Esophagus squamous epithelium (tissue), 5 donors: ENCODE measurements at regions not wholly inside any gene's neighbourhood (a gene's known extent, or its start where the extent isn't known, plus 50 kb on each side); places are given as distances from the start of the nearest gene placed in this dataset.

Experiments
- DNase-seq: peaks from one replicate; lab custom pipeline; 2025; lab: John Stamatoyannopoulos, UW
- H3K27ac ChIP-seq, 4 donors: fragments of 200-600 bp; sonication (generic); one replicate each; pipeline ENCODE4 v1.5.1; 2016 to 2019; ENCODE audit warnings: mild to moderate bottlenecking in 1 of 4
- H3K27me3 ChIP-seq, 4 donors: fragments of 200-600 bp; sonication (generic); 1 replicate in 3 of 4; 2 replicates in 1 of 4; pipeline versions ENCODE4 v1.5.1 to v1.6.0; 2017 to 2021; ENCODE audit warnings: antibody characterized with exemption in 1 of 4
- H3K36me3 ChIP-seq, 3 donors: fragments of 200-600 bp; sonication (generic); one replicate each; pipeline ENCODE4 v1.5.1; 2016 to 2019
- H3K4me1 ChIP-seq, 3 donors: fragments of 200-600 bp; sonication (generic); one replicate each; pipeline ENCODE4 v1.5.1; 2017 to 2019
- H3K4me3 ChIP-seq, 4 donors: fragments of 200-600 bp; sonication (generic); 1 replicate in 3 of 4; 2 replicates in 1 of 4; pipeline ENCODE4 v1.5.1; 2016 to 2019; ENCODE audit warnings: mild to moderate bottlenecking in 2 of 4, moderate library complexity in 1 of 4
- H3K9me3 ChIP-seq, 3 donors: fragments of 200-600 bp; sonication (generic); one replicate each; pipeline ENCODE4 v1.5.1; 2016 to 2019
- CTCF ChIP-seq, 6 experiments: fragments of 450-650 bp in 4 of 6; fragments of 200-600 bp in 2 of 6; sonication (generic) in 2 of 6; IDR thresholded peaks; one replicate each; pipeline ENCODE4 v1.5.1; 2016 to 2019; ENCODE audit warnings: antibody characterized with exemption in 6 of 6, mild to moderate bottlenecking in 4 of 6, moderate library complexity in 4 of 6
- POLR2A ChIP-seq, 4 donors: fragments of 450-650 bp; IDR thresholded peaks; one replicate each; pipeline ENCODE4 v1.6.1; 2017; ENCODE audit warnings: antibody characterized with exemption in 4 of 4, mild to moderate bottlenecking in 4 of 4, moderate library complexity in 3 of 4
- WGBS, 2 donors: methylation state at CpG; one replicate each; pipeline ENCODE4 v1.1.5; 2018; 5-methylcytosine and 5-hydroxymethylcytosine counted together
- intact Hi-C: fragments of 100-400 bp; cut with DNase I; formaldehyde crosslinking; loops from one replicate; pipeline ENCODE4 v1.15.0; 2022
- donor health status: DM: yes; HTN: yes; CAD: no.

- no peaks in the 10 kb centered on the region for H3K9me3 ChIP-seq
- H3K4me1 ChIP-seq = no peaks in the 10 kb centered on the region
- intact Hi-C loops = no loop called here
- H3K27me3 ChIP-seq = no peaks in the 10 kb centered on the region
- H3K36me3 ChIP-seq = no peaks in the 10 kb centered on the region
- no peak for DNase-seq
- no peak overlapping the region for H3K4me3 ChIP-seq
- H3K27ac ChIP-seq = no peak overlapping the region
- no peak for TF ChIP-seq POLR2A (IDR thresholded peaks at IDR 0.05)
- no peak for TF ChIP-seq CTCF (IDR thresholded peaks at IDR 0.05)
These were observed 221.6 kb downstream of the C12orf75 start for GRCh38 chr12:105552056-105552455.

DNA sequence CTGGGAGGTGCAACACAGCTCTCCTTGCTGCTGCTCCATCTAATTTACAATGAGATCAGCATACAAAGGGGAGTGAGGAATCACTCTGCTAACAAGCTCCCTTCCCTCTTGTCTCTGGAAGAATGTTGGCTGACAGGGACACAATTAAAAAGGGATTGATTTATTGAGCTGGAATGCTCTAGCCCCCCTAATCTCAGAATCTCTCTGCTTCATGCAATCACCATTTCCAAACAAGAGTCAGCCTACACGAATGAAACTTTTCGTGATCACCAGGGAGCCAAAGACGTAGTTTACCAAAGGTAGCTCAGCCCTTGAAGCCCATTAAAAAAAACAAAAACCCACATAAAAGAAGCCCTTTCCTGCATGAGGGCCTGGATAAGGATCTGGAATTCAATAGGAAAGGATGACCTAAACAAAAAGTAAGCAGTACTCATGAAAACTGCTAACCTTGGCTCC, 223.8 kb downstream of the C12orf75 start:
- Histone ChIP-seq H3K27ac (no peak overlapping the region), H3K36me3 (no peaks in the 10 kb centered on the region), H3K4me3 (no peak overlapping the region), H3K4me1 (no peaks in the 10 kb centered on the region), H3K27me3 (no peaks in the 10 kb centered on the region), H3K9me3 (no peaks in the 10 kb centered on the region)
- intact Hi-C loops = no loop called here
- 61 to 77% methylated on average over 3 of the region's 3 CpGs for WGBS, 2 donors
- DNase-seq = no peak
- no peak for TF ChIP-seq CTCF (IDR thresholded peaks at IDR 0.05)
- TF ChIP-seq POLR2A (IDR thresholded peaks at IDR 0.05) = no peak

DNA sequence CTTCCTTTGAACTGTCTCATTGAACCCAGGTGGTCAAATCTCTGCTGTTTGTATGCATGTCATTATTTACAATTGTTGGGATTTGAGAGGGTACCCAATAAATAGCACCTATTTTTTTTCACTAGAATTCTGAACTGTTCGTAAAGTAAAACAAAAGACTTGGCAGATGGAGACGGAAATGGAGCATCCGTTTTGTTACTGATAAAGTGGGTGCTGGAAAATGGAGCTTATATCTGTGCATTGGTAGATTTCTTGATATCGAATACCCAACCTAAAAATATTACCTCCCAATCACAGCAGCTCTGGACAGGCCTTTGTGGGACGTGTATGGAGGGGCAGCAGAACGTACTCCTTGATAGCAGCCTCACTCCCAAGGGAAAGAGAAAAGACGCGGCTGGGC, 224.4 kb downstream of the C12orf75 start:
- no peak for DNase-seq
- Histone ChIP-seq H3K4me1 (no peaks in the 10 kb centered on the region), H3K36me3 (no peaks in the 10 kb centered on the region), H3K27ac (no peak overlapping the region), H3K27me3 (no peaks in the 10 kb centered on the region), H3K9me3 (no peaks in the 10 kb centered on the region), H3K4me3 (no peak overlapping the region)
- WGBS, 2 donors = 78 to 80% methylated on average over 8 of the region's 8 CpGs
- intact Hi-C loops = no loop called here
- TF ChIP-seq POLR2A (IDR thresholded peaks at IDR 0.05) (no peak), CTCF (IDR thresholded peaks at IDR 0.05) (no peak)

DNA sequence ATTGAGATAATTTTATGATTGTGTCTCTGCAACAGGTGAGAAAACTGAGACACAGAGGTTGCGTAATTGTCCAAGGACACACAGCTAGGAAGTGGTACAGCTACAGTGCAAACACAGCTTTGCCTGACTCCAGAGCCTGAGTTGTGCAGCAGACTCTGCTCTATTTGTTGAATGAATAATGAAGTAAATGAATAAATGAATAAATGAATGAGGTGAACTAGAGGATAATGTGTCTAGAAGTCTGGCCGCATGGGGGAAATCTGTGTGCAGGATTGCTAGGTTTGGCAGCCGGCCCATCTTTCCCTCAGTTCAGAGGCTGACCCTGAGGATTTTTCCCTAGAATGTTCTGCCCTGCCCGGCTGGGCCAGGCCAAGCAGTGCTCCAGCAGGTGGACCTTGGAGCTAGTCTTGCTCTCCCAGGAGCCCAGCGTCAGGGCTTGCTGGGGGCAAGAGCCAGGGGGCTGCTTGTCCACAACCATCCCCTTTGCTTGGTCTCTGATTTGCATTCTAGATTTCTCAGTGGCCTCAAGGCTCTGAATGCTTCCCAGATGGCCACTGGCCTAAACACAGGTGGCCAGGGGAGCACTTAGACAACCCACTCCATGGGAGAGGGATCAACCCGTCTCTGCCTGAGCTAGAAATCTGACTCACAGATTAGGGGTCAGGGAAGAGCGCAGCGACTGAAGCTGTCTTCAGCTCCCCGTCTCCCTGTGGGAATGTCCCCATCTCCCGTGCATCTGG, 225.2 kb downstream of the C12orf75 start:
- no peaks in the 10 kb centered on the region for H3K36me3 ChIP-seq
- DNase-seq = no peak
- no peak overlapping the region for H3K27ac ChIP-seq
- intact Hi-C loops = no loop called here
- H3K4me3 ChIP-seq = no peak overlapping the region
- WGBS, 2 donors = 77 to 89% methylated on average over 7 to 8 of the region's 10 CpGs
- no peak for TF ChIP-seq POLR2A (IDR thresholded peaks at IDR 0.05)
- H3K27me3 ChIP-seq = no peaks in the 10 kb centered on the region
- no peaks in the 10 kb centered on the region for H3K4me1 ChIP-seq
- no peaks in the 10 kb centered on the region for H3K9me3 ChIP-seq

DNA sequence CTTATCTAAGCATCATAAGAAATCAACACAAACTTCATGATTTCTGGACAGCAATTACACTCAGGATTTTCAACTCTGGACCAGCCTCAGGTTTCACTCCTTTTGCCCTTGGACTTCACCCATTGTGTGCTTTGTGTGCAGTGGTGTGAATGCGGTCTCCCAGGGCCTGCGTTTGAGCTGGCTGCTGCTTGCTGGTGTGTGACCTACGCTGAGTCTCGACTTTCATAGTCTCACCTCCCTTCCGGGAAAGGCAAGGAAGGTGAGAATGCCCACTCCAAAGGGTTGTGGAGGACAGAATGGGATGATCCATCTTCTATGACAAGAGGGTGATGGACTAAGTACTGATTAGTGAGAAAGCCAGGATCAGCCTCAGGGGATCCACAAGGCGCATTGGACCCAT, 228.8 kb downstream of the C12orf75 start:
- H3K4me1 ChIP-seq = peaks cover 0 to 20% (median 6%) of the 10 kb centered on the region in 3 donors
- H3K4me3 ChIP-seq = no peak overlapping the region
- 100% methylated on average over 1 to 2 of the region's 6 CpGs for WGBS, 2 donors
- intact Hi-C loops = no loop called here
- H3K27me3 ChIP-seq = no peaks in the 10 kb centered on the region
- no peak for DNase-seq
- no peak overlapping the region for H3K27ac ChIP-seq
- TF ChIP-seq CTCF (IDR thresholded peaks at IDR 0.05) (no peak), POLR2A (IDR thresholded peaks at IDR 0.05) (no peak)
- no peaks in the 10 kb centered on the region for H3K9me3 ChIP-seq
- H3K36me3 ChIP-seq = no peaks in the 10 kb centered on the region
